Fibroblast of peridontal ligament (primary cell): ENCODE measurements at regions not wholly inside any gene's neighbourhood (a gene's known extent, or its start where the extent isn't known, plus 50 kb on each side); places are given as distances from the start of the nearest gene placed in this dataset.
"Not testable (repeated sequence)": the region's sequence is repeated elsewhere in the genome, so short reads cannot be mapped to it uniquely, and the experiment has no call there.

Experiments
- DNase-seq: peaks from one replicate; pipeline ENCODE4 v3.0.0-alpha.2; 2010; ENCODE audit errors: extremely low read depth

DNA sequence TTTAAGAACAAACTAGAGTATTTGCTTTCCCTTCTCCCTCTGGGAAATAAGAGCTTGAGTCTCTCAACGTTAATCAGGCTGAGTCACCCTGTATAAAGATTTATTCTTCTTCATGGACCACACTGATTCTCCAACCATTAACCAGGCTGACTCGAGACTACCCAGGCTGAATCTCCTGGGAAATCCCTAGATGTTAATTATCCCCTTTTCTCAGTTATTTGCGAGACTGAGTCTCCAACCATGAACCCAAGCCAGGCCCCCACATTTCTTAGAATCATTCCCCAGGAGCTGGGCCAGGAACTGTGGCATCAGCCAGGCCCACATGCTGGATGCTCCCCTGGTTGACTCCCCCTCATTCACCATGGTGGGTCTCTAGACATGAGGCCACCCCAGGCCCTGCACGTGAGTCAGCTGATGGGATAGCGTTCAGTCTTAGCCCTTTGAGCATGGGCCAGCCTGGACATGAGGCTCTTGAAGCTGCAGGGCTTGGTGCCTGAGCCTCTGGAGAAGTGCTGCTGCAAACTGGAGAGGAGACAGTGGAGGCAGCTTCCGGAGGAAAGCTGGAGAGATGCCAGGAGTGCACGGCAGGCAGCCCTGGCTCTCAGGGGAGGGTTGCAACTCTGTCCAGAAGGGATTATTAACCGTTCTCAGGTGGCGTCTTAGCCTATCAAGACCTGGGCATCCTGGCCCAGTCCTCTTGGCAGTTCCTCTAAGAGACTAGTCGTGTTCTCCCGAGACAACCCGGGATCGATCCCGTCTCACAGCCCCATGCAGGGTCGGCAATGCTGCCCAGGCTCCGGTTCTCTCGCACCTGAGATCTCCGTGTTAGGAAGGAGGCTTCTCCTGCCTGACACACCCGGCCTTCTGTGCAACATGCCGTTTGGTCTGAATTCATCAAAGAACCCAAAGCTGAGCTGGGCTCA lies 296.6 kb downstream of the ADGRD1 start:
- DNase-seq: no peak

DNA sequence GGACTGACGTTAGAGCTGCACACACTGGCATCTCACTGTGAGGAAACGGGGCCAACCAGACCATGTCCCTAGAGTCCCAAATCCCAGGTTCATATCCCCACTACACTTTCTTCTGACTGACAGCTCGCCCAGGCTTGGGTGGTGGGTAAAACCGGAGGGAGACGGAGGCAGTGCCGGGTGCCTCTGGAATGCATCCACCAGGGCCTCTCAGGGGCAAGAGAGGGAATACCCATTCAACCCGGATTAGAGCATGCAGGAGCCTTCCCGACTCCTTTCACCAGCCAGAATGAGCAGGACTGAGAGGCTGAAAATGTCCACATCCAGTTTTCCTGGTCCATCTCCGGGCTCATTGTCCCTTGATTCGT lies 297.2 kb downstream of the ADGRD1 start:
- DNase-seq: no peak

GRCh38 chr12:131251336-131252101 lies 297.8 kb downstream of the ADGRD1 start:
- DNase-seq: no peak

DNA sequence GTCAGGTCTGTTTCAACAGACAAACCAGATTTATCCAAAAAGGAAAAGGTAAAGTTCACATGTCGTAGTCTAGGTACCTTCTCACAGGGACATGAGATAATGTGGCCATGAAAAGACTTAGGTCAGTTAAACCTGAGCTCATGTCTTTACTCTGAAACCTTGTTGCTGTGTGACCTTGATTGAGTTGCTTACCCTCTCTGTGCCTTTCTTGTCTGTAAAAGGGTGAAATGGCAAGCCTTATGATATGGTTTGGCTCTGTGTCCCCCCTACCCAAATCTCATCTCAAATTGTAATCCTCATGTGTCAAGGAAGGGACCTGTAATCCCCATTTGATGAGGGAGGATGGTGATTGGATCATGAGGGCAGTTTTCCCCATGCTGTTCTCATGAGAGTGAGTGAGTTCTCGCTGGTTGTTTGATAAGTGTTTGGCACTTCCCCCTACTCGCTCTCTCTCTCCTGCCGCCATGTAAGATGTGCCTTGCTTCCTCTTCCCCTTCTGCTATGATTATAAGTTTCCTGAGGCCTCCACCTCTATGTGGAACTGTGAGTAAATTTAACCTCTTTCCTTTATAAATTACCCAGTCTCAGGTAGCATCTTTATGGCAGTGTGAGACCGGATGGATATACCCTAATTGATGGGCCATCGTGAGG lies 299.8 kb downstream of the ADGRD1 start:
- no peak for DNase-seq

DNA sequence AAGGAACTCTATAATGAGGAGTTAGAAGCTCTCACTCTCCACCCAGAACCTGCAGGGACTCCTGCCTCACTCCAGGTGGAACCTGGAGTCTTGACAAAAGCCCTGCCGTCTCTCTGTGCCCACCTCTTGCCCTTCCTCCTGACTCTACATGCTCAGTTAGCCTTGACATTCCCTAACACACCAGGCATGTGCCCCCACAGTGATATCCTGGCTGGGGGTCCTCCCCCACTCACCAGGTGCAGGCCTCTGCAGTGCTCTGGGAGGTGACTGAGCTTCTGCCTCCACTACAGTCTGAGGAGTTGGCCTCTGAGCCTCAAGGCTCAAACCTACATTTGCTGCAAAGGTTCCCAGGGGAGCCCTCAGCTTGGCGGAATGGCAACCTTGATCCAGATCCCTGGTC lies 300.7 kb downstream of the ADGRD1 start:
- no peak for DNase-seq

DNA sequence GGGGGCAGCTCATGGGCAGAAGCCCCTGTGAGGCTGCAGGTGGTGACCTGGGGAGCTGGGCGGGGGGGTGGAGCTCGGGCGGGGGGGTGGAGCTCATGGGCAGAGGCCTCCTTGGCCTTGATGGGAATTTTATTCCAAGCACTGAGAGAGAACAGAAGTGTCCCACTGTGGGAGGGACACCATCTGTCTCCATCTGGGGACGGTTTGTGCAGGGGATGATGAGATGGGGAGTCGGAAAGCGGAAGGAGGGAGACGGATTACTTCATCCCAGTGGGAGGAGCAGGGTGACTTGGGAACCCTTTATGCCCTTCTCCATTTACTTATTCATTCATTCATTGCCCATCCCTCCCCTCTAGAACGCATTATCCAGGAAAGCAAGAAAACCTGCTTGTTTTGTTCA lies 304.7 kb downstream of the ADGRD1 start:
- no peak for DNase-seq

DNA sequence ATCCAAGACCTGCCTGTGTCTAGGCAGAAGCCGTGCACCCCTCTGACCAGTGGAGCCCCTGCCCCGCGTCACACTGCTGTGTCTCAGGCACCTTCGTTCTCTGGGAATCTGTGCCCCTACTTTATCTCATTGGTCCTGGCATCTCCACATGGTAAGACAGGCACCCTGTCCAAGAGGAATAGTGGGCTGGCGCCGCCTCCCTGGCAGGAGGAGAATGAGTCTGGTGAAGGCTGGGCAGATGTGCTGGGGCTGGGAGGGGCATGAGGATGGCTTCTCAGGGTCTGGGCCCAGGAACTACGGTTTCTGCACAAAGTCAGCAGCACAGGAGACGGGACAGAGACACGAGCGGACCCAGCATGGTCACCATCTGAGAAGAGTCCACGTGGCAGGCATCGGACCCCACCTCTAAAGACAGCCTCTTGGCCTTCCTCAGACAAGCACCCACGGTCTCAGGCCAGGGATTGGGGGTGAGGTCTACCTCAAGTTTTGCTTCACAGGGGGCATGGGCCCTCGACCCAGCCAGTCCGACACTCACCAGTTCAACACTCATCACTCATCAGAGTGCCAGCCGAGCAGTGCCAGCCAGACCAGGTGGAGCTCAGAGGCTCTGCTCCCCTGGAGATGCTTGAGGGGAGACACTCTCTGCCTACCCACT lies 306.7 kb downstream of the ADGRD1 start:
- no peak for DNase-seq

DNA sequence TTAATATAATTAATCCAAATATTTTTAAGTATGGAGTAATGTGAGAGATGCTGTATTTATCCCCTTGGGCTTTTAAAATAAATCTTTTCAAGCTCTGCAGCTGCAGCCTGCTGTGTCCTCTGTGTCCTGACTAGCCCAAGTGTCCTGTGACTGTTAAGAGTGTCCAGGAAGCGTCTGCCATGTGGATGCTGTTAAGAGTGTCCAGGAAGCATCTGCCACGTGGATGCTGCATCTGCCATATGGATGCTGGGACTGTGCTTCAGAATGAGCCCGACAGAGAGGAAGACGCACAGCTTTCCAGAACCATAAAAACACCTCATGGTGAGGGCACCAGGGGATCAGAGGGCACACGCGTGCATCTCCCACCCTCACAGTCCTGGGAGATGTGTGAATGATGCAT lies 307.2 kb downstream of the ADGRD1 start:
- DNase-seq: no peak

DNA sequence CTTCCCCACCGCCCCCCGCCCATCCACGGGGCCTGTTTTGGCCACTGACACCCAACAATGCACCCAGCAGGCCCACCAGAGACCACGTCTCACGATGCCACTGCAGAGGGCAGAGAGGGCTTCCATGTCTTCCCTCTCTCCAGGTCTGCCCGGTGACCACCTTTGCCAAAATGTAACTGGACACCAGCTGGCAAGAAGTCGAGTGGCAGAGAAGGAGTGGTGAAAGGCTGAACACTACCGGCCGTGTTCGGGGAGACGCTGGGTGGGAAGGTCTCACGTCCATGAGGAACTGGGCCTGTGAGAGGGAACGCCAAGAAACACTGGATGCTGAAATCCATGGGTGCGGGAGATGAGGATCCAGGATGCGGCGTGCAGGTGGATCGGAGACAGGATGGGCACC lies 308.2 kb downstream of the ADGRD1 start:
- DNase-seq: no peak

DNA sequence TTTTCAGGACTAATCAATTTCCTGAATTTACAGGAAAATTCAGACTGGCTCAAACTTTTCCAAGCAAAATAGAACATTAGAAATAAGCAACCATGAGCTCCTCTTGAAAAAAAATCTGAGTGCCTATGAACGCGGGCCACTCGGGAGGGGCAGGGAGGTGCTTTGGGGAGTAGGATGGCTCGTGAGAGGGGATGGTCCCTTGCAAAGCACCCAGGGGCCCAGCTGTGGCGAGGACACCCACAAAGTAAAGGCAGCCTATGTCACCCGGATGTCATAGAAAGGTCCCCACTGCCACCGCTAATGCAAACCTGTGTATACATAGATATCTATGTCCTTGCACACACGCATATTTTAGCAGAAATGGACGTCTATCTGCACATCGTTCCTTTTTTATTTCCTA lies 309.9 kb downstream of the ADGRD1 start:
- no peak for DNase-seq

- no peak for DNase-seq
Measured at GRCh38 chr12:131264635-131265034, 310.9 kb downstream of the ADGRD1 start.

DNA sequence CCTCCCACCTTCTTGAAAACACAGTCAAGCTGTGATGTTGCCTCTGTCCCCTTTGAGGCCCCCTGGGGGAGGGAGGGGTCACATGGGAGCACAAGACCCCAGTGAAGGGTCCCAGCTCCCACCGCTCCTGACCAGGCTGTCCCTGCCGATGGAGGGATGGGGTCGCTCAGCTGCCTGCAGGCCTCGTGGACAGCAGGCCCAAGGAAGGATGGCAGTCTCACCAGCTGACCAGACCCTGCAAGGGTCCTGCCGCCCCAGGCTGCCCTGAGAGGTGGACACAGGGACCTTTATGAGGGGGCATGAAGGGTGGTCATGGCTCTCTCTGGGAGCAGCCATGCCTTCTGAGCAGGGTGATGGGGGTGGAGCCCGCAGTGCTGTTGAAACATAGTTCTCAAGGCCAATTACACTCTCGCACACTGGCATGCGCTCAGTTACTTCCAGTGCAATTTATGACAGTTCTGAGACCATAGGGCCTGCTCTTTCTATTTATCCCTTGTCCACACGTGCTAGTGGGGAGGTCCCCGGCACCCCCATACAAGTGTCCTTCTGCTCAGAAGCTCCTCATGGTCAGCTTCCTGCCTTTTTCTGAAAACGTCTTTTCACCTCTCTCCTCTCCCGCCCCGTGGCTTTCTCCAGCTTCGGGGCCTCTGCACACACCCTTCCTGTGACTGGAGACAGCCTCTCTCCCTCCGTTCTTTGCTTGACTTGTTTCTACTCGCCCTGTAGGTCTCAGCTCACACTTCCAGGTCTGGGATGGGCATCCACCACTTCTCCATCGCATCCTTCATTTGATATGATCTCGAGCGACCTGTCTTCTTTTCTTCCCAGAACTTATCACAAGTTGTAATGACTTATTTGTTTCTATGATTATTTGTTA lies 313.1 kb downstream of the ADGRD1 start:
- no peak for DNase-seq

DNA sequence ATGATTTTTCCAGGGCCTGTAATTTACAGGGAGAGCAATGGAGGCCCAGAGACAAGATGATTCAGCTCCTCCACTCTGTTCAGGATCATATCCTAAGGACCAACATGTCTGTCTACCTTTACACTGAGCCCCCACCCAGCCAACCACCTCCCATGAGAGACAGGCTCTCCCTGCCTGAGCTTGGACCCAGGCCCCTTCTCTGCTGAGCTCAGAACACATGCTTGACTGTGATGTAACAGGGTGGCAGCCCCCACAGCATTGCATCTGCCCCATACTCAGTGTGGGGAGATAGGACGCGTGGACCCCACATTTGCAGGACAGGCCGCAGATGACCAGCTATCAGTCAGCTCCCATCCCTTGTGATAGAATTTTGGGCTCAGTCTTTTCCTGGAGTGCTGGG lies 313.9 kb downstream of the ADGRD1 start:
- no peak for DNase-seq

GRCh38 chr12:131268123-131268522 lies 314.4 kb downstream of the ADGRD1 start:
- DNase-seq: not testable (repeated sequence)

DNA sequence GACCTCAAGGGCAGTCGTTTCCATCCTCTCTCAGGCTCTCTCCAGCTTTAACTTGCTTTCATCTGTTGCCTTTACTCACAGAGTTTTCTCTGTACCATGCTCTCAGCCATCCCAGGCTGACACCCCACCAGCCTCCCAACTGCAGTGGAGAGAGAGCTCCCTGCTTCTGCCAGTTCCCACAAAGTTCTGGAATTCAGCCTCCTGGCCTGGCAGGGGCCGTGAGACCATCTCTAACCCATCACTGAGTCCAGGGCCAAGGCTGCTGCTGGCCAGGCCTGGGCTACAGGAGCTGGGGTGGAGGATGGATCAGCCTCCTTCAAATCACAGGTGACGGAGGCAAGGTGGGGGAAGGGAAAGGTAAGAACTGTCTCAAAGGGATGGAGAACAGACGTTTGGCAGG lies 314.9 kb downstream of the ADGRD1 start:
- DNase-seq: not testable (repeated sequence)

GRCh38 chr12:131269551-131269950 lies 315.8 kb downstream of the ADGRD1 start:
- DNase-seq: no peak

- DNase-seq: not testable (repeated sequence)
Measured at GRCh38 chr12:131269977-131270376, 316.3 kb downstream of the ADGRD1 start.

GRCh38 chr12:131271724-131272123 lies 318.0 kb downstream of the ADGRD1 start:
- DNase-seq: no peak

DNA sequence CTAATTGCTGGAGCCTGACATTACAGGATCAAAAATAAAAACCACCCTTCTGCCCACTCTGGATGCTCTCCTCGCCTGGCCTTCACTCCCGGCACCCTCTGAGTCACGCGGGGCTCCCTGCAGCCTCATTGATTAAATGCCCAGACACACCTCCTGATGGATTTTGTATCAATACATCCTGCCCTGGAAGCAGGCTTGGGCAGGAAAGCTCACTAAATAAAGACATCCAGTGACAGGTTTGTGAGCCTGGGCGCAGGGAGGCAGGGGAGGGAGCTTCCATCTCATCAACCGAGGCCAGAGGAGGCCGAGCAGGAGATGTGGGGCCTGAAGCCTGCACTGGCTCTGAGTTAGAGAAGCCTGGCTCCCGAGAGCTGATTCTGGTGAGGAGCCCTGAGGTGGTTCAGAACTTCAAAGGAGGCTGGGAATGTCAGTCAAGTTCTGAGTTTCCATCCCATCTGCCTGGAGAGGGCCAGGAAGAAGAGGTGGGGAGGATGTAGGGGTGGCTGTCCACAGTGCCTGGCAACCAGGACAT lies 318.6 kb downstream of the ADGRD1 start:
- DNase-seq: not testable (repeated sequence)

GRCh38 chr12:131273291-131273845 lies 319.7 kb downstream of the ADGRD1 start:
- no peak for DNase-seq
